SK-N-SH treated with all-trans-retinoic acid at 6 μM for 48 hours (cell line): ENCODE measurements at regions not wholly inside any gene's neighbourhood (a gene's known extent, or its start where the extent isn't known, plus 50 kb on each side); places are given as distances from the start of the nearest gene placed in this dataset.

Experiments
- ATAC-seq: fragments of 200-7000 bp; cut with Tn5 transposase; 3 replicates; pipeline ENCODE4 v1.9.1; 2020; ENCODE audit warnings: mild to moderate bottlenecking, moderate library complexity
- ARNTL ChIP-seq: fragments of 450-650 bp; formaldehyde crosslinking; IDR thresholded peaks from 2 replicates; pipeline ENCODE4 v1.5.0; 2020; ENCODE audit warnings: low read depth, mild to moderate bottlenecking, moderate library complexity, borderline replicate concordance
- CSDC2 ChIP-seq: fragments of 250-450 bp; sonication (Bioruptor Pico); IDR thresholded peaks from 2 replicates; pipeline ENCODE4 v1.5.0; 2020; ENCODE audit warnings: mild to moderate bottlenecking, moderate library complexity
- ESRRG ChIP-seq: fragments of 250-450 bp; sonication (Bioruptor Pico); IDR thresholded peaks from 2 replicates; pipeline ENCODE4 v1.6.1; 2021; ENCODE audit warnings: mild to moderate bottlenecking
- GLIS3 ChIP-seq: fragments of 250-450 bp; sonication (Bioruptor Pico); IDR thresholded peaks from 2 replicates; pipeline ENCODE4 v1.5.0; 2020; ENCODE audit warnings: mild to moderate bottlenecking, moderate library complexity
- ISL1 ChIP-seq: fragments of 250-450 bp; sonication (Bioruptor Pico); IDR thresholded peaks from 2 replicates; pipeline ENCODE4 v2.1.2; 2022; ENCODE audit warnings: mild to moderate bottlenecking, moderate library complexity
- OSR1 ChIP-seq: fragments of 250-450 bp; sonication (Bioruptor Pico); IDR thresholded peaks from 2 replicates; pipeline ENCODE4 v1.8.0; 2022; ENCODE audit warnings: moderate library complexity, mild to moderate bottlenecking, inconsistent platforms
- PPARA ChIP-seq: fragments of 250-450 bp; sonication (Bioruptor Pico); IDR thresholded peaks from 2 replicates; pipeline ENCODE4 v1.5.0; 2020; ENCODE audit warnings: mild to moderate bottlenecking, borderline replicate concordance
- RARB ChIP-seq: fragments of 250-450 bp; sonication (Bioruptor Pico); IDR thresholded peaks from 2 replicates; pipeline ENCODE4 v1.8.0; 2021; ENCODE audit warnings: mild to moderate bottlenecking, moderate library complexity
- SNAI2 ChIP-seq: fragments of 250-450 bp; sonication (Bioruptor Pico); IDR thresholded peaks from 2 replicates; pipeline ENCODE4 v1.5.0; 2020; ENCODE audit warnings: mild to moderate bottlenecking, moderate library complexity
- TCF4 ChIP-seq: fragments of 250-450 bp; sonication (Bioruptor Pico); IDR thresholded peaks from 2 replicates; pipeline ENCODE4 v1.8.0; 2021; ENCODE audit warnings: mild to moderate bottlenecking, moderate library complexity, borderline replicate concordance
- TOX ChIP-seq: fragments of 250-450 bp; sonication (Bioruptor Pico); IDR thresholded peaks from 2 replicates; pipeline ENCODE4 v1.8.0; 2021; ENCODE audit warnings: mild to moderate bottlenecking, moderate library complexity, borderline replicate concordance
- ZC3H10 ChIP-seq: fragments of 250-450 bp; sonication (Bioruptor Pico); IDR thresholded peaks from 2 replicates; pipeline ENCODE4 v1.5.1; 2021; ENCODE audit warnings: mild to moderate bottlenecking, moderate library complexity
- ZFP3 ChIP-seq: fragments of 250-450 bp; sonication (Bioruptor Pico); IDR thresholded peaks from 2 replicates; pipeline ENCODE4 v1.5.0; 2020; ENCODE audit warnings: mild to moderate bottlenecking, moderate library complexity
- ZFP30 ChIP-seq: fragments of 450-650 bp; formaldehyde crosslinking; IDR thresholded peaks from 2 replicates; pipeline ENCODE4 v1.5.0; 2022; ENCODE audit warnings: mild to moderate bottlenecking, moderate library complexity
- ZNF565 ChIP-seq: fragments of 450-650 bp; formaldehyde crosslinking; conservative IDR thresholded peaks from 2 replicates; pipeline ENCODE4 v1.5.0; 2020; ENCODE audit warnings: low read depth, mild to moderate bottlenecking, moderate library complexity
- ZNF70 ChIP-seq: fragments of 450-650 bp; formaldehyde crosslinking; IDR thresholded peaks from 2 replicates; pipeline ENCODE4 v1.5.0; 2020; ENCODE audit warnings: mild to moderate bottlenecking, moderate library complexity
- ZNF8 ChIP-seq: fragments of 450-650 bp; formaldehyde crosslinking; IDR thresholded peaks from 2 replicates; pipeline ENCODE4 v1.5.0; 2020; ENCODE audit warnings: mild to moderate bottlenecking, moderate library complexity
- TF ChIP-seq, protein P1 (sequence below): fragments of 250-450 bp; sonication (Bioruptor Pico); IDR thresholded peaks from 2 replicates; pipeline ENCODE4 v1.8.0; 2020; ENCODE audit warnings: mild to moderate bottlenecking, moderate library complexity, borderline replicate concordance
- TF ChIP-seq, protein P2 (sequence below): fragments of 250-450 bp; sonication (Bioruptor Pico); IDR thresholded peaks from 2 replicates; pipeline ENCODE4 v1.8.0; 2021; ENCODE audit warnings: low read depth, mild to moderate bottlenecking, moderate library complexity, borderline replicate concordance
- TF ChIP-seq, protein P3 (sequence below): fragments of 250-450 bp; sonication (Bioruptor Pico); IDR thresholded peaks from 2 replicates; pipeline ENCODE4 v1.5.0; 2020; ENCODE audit warnings: mild to moderate bottlenecking, moderate library complexity

DNA sequence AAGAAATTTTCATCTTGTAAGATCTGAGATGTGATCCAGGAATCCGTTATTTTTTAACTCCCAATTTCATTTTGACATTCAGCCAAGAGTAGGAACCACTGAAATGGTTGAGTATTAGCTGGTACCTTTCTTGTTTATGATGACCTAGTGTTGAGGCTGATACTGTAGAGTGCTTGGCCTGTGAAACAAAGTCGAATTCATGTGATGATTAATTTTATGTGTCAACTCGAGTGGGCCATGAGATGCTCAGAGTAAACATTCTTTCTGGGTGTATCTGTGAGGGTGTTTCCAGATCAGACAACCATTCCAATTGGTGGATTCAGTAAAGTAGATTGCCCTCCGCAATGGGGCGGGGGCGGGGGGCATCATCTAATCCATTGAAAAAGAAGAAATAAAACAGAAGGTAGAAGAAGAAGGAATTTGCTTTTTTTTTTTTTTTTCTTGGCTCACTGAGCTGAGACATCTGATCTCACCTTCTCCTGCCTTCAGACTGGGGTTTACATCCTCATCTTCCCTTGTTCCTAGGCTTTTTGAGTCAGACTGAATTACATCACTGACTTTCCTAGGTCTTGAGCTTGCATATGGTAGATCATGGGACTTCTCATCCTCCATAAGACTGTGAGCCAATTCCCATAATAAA is 264.6 kb upstream of the KCNJ16 start:
- ATAC-seq: no peak
- no peak for TF ChIP-seq ZNF8 (CRISPR knock-in tag)
- TF ChIP-seq ZFP30 (CRISPR knock-in tag): no peak
- no peak for TF ChIP-seq OSR1 (CRISPR knock-in tag)
- no peak for TF ChIP-seq ARNTL (CRISPR knock-in tag)
- TF ChIP-seq, protein P1, sequence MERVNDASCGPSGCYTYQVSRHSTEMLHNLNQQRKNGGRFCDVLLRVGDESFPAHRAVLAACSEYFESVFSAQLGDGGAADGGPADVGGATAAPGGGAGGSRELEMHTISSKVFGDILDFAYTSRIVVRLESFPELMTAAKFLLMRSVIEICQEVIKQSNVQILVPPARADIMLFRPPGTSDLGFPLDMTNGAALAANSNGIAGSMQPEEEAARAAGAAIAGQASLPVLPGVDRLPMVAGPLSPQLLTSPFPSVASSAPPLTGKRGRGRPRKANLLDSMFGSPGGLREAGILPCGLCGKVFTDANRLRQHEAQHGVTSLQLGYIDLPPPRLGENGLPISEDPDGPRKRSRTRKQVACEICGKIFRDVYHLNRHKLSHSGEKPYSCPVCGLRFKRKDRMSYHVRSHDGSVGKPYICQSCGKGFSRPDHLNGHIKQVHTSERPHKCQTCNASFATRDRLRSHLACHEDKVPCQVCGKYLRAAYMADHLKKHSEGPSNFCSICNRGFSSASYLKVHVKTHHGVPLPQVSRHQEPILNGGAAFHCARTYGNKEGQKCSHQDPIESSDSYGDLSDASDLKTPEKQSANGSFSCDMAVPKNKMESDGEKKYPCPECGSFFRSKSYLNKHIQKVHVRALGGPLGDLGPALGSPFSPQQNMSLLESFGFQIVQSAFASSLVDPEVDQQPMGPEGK (CRISPR knock-in tag): no peak
- no peak for TF ChIP-seq PPARA (CRISPR knock-in tag)
- TF ChIP-seq ZNF70 (CRISPR knock-in tag): no peak
- no peak for TF ChIP-seq ISL1 (CRISPR knock-in tag)
- no peak for TF ChIP-seq ZFP3 (CRISPR knock-in tag)
- TF ChIP-seq TOX (CRISPR knock-in tag): no peak
- no peak for TF ChIP-seq SNAI2 (CRISPR knock-in tag)
- TF ChIP-seq ZNF565: no peak
- no peak for TF ChIP-seq GLIS3 (CRISPR knock-in tag)
- no peak for TF ChIP-seq TCF4
- no peak for TF ChIP-seq RARB

DNA sequence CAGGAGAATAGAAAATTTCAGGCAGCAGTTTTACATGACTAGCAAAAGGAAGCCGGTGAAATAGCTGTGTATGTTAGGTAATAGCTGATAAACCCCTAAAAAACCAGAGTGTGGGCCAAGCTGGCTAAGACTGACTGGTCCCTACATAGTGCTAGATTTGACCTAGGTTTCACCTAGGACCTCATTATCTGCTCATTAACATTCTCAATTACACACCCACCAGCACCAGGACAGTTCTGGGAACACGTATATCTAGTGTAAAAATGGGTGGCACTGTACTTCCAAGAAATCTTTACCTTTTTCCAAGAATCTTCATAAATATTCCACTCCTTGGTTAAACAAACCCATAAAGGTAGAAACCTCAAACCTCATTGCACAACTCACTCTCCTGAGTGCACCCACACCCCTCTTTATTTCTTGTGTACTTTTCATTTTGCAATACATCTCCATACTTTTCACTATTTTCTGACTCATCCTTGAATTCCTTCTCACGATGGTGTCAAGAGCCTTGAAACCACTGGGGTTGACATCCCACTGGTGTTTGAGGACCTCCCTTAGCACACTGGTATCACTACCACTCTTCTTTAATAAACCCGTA is 262.7 kb upstream of the KCNJ16 start:
- no peak for ATAC-seq
- TF ChIP-seq ISL1 (CRISPR knock-in tag) (no peak), RARB (no peak)
- TF ChIP-seq, all 23 proteins: peak for 0

DNA sequence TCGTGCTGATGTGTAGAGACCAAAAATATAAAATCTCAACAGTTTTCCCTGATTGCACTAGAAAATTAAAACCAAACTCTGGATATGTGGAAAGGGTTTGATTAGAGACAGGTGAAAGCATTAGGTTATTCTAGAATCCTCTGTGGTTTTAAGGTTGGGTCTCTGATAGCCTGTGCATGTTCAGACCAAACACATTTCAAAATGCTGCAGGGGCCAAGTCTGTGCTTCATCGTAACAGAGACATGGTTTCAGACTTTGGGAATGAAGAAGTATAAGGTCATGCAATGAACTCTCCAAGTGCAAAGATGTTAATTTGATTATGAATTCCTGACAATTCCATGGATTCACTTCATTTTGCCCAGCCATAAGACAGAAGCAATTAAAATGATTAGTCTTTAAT is 261.0 kb upstream of the KCNJ16 start:
- TF ChIP-seq ZC3H10 (CRISPR knock-in tag) (no peak), ZNF565 (no peak), ZNF8 (CRISPR knock-in tag) (no peak), SNAI2 (CRISPR knock-in tag) (no peak), ESRRG (CRISPR knock-in tag) (no peak), RARB (no peak), ARNTL (CRISPR knock-in tag) (no peak), ZFP30 (CRISPR knock-in tag) (no peak)
- TF ChIP-seq, protein P1 (CRISPR knock-in tag): no peak
- TF ChIP-seq, all 23 proteins: peak for 0
- no peak for ATAC-seq

DNA sequence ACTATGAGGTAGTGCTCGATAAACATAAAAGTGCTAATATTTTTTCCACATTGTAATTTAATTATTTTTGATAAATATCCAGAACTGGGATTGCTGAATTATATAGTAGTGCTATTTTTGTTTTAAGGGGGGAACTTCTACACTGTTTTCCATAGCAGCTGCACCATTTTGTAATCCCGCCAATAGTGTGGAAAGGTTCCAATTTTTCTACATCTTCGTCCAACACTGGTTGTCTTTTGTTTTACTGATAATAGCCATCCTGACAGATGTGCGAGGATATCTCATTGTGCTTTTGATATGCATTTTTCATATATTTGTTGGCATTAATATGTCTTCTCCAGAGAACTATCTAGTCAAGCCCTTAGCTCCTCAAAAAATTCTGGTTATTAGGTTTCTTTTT is 259.6 kb upstream of the KCNJ16 start:
- ATAC-seq: no peak
- TF ChIP-seq RARB: no peak
- TF ChIP-seq, protein P1 (CRISPR knock-in tag): no peak
- TF ChIP-seq ZFP30 (CRISPR knock-in tag): no peak
- TF ChIP-seq OSR1 (CRISPR knock-in tag): no peak
- TF ChIP-seq, protein P2, sequence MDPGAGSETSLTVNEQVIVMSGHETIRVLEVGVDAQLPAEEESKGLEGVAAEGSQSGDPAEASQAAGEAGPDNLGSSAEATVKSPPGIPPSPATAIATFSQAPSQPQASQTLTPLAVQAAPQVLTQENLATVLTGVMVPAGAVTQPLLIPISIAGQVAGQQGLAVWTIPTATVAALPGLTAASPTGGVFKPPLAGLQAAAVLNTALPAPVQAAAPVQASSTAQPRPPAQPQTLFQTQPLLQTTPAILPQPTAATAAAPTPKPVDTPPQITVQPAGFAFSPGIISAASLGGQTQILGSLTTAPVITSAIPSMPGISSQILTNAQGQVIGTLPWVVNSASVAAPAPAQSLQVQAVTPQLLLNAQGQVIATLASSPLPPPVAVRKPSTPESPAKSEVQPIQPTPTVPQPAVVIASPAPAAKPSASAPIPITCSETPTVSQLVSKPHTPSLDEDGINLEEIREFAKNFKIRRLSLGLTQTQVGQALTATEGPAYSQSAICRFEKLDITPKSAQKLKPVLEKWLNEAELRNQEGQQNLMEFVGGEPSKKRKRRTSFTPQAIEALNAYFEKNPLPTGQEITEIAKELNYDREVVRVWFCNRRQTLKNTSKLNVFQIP: no peak
- TF ChIP-seq ZFP3 (CRISPR knock-in tag): no peak
- TF ChIP-seq, protein P3, sequence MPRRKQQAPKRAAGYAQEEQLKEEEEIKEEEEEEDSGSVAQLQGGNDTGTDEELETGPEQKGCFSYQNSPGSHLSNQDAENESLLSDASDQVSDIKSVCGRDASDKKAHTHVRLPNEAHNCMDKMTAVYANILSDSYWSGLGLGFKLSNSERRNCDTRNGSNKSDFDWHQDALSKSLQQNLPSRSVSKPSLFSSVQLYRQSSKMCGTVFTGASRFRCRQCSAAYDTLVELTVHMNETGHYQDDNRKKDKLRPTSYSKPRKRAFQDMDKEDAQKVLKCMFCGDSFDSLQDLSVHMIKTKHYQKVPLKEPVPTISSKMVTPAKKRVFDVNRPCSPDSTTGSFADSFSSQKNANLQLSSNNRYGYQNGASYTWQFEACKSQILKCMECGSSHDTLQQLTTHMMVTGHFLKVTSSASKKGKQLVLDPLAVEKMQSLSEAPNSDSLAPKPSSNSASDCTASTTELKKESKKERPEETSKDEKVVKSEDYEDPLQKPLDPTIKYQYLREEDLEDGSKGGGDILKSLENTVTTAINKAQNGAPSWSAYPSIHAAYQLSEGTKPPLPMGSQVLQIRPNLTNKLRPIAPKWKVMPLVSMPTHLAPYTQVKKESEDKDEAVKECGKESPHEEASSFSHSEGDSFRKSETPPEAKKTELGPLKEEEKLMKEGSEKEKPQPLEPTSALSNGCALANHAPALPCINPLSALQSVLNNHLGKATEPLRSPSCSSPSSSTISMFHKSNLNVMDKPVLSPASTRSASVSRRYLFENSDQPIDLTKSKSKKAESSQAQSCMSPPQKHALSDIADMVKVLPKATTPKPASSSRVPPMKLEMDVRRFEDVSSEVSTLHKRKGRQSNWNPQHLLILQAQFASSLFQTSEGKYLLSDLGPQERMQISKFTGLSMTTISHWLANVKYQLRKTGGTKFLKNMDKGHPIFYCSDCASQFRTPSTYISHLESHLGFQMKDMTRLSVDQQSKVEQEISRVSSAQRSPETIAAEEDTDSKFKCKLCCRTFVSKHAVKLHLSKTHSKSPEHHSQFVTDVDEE (CRISPR knock-in tag): no peak
- no peak for TF ChIP-seq ESRRG (CRISPR knock-in tag)
- TF ChIP-seq ZC3H10 (CRISPR knock-in tag): no peak
- no peak for TF ChIP-seq GLIS3 (CRISPR knock-in tag)
- TF ChIP-seq SNAI2 (CRISPR knock-in tag): no peak
- TF ChIP-seq ZNF70 (CRISPR knock-in tag): no peak
- TF ChIP-seq CSDC2 (CRISPR knock-in tag): no peak
- no peak for TF ChIP-seq ARNTL (CRISPR knock-in tag)
- TF ChIP-seq ZNF565: no peak
- no peak for TF ChIP-seq ZNF8 (CRISPR knock-in tag)
- no peak for TF ChIP-seq PPARA (CRISPR knock-in tag)
